Fibroblast of lung (primary cell): ENCODE measurements at regions not wholly inside any gene's neighbourhood (a gene's known extent, or its start where the extent isn't known, plus 50 kb on each side); places are given as distances from the start of the nearest gene placed in this dataset.
A peak's percentile ranks its signal among the peaks of the same experiment; 100 is the strongest.
"Not testable (repeated sequence)": the region's sequence is repeated elsewhere in the genome, so short reads cannot be mapped to it uniquely, and the experiment has no call there.

Source experiments
- DNase-seq, 2 donors: peaks; one replicate each; pipeline versions ENCODE4 v3.0.0 to v3.0.0-alpha.2; 2010; ENCODE audit warnings: low read depth in 2 of 2
- H2AFZ ChIP-seq: 2 replicates; pipeline ENCODE4 v1.5.1; 2012; ENCODE audit warnings: low read length, control low read depth, inconsistent platforms
- H3K27ac ChIP-seq: 2 replicates; pipeline ENCODE4 v1.5.1; 2011; ENCODE audit warnings: low read length, control low read depth; ENCODE audit not compliant: insufficient read depth
- H3K27me3 ChIP-seq: 2 replicates; pipeline ENCODE4 v1.5.1; 2011; ENCODE audit warnings: mild to moderate bottlenecking, low read length; ENCODE audit not compliant: control insufficient read depth, insufficient read depth
- H3K36me3 ChIP-seq: 2 replicates; pipeline ENCODE4 v1.5.1; 2011; ENCODE audit warnings: low read length; ENCODE audit not compliant: control insufficient read depth, insufficient read depth
- H3K4me1 ChIP-seq: 2 replicates; pipeline ENCODE4 v1.5.1; 2011; ENCODE audit warnings: low read length; ENCODE audit not compliant: control insufficient read depth, insufficient read depth; ENCODE audit errors: extremely low read depth
- H3K4me2 ChIP-seq: 2 replicates; pipeline ENCODE4 v1.5.1; 2011; ENCODE audit warnings: low read length, control low read depth; ENCODE audit not compliant: insufficient read depth; ENCODE audit errors: extremely low read depth
- H3K4me3 ChIP-seq, 4 experiments: fragments of 200-600 bp in 1 of 4; sonication (generic) in 1 of 4; replicated peaks in 1 of 4; 2 replicates each; pipeline ENCODE4 v1.5.1; 2011 to 2016; ENCODE audit warnings: low read length in 4 of 4, low read depth in 3 of 4, mild to moderate bottlenecking in 3 of 4, control low read depth in 2 of 4, inconsistent platforms in 1 of 4, mixed read lengths in 1 of 4; ENCODE audit not compliant: insufficient read depth in 1 of 4; ENCODE audit errors: control extremely low read depth in 1 of 4
- H3K79me2 ChIP-seq: 2 replicates; pipeline ENCODE4 v1.5.1; 2012; ENCODE audit warnings: mild to moderate bottlenecking, low read length, inconsistent platforms; ENCODE audit not compliant: control insufficient read depth, insufficient read depth
- H3K9ac ChIP-seq: 2 replicates; pipeline ENCODE4 v1.5.1; 2011; ENCODE audit warnings: mild to moderate bottlenecking, low read length, control low read depth; ENCODE audit not compliant: insufficient read depth
- H3K9me3 ChIP-seq: 2 replicates; pipeline ENCODE4 v1.5.1; 2012; ENCODE audit warnings: low read depth, low read length; ENCODE audit not compliant: control insufficient read depth, insufficient read depth
- H4K20me1 ChIP-seq: 2 replicates; pipeline ENCODE4 v1.5.1; 2011; ENCODE audit warnings: low read length; ENCODE audit not compliant: control insufficient read depth, insufficient read depth; ENCODE audit errors: extremely low read depth
- EZH2 ChIP-seq: IDR thresholded peaks from 2 replicates; pipeline ENCODE4 v1.5.1; 2012; ENCODE audit warnings: low read length, control low read depth, mild to moderate bottlenecking; ENCODE audit errors: missing control alignments
- TF ChIP-seq, protein P1 (sequence below), 2 donors: IDR thresholded peaks in 1 of 2; conservative IDR thresholded peaks in 1 of 2; 1 replicate in 1 of 2; 2 replicates in 1 of 2; pipeline ENCODE4 v1.5.1; 2011 to 2012; ENCODE audit warnings: low read length in 2 of 2, control low read depth in 1 of 2, inconsistent platforms in 1 of 2, low read depth in 1 of 2, mild to moderate bottlenecking in 1 of 2

GRCh38 chrX:138794246-138794645 is 82.7 kb upstream of the FGF13 start:
- Histone ChIP-seq H3K27me3 (no peaks in the 10 kb centered on the region), H2AFZ (no peak overlapping the region), H4K20me1 (no peaks in the 10 kb centered on the region), H3K9me3 (no peaks in the 10 kb centered on the region), H3K27ac (no peak overlapping the region), H3K36me3 (no peaks in the 10 kb centered on the region), H3K9ac (no peak overlapping the region), H3K79me2 (no peaks in the 10 kb centered on the region), H3K4me1 (no peaks in the 10 kb centered on the region), H3K4me3 (no peak overlapping the region), H3K4me2 (no peak overlapping the region)
- DNase-seq, result no peak
- TF ChIP-seq EZH2, result no peak
- TF ChIP-seq, protein P1, sequence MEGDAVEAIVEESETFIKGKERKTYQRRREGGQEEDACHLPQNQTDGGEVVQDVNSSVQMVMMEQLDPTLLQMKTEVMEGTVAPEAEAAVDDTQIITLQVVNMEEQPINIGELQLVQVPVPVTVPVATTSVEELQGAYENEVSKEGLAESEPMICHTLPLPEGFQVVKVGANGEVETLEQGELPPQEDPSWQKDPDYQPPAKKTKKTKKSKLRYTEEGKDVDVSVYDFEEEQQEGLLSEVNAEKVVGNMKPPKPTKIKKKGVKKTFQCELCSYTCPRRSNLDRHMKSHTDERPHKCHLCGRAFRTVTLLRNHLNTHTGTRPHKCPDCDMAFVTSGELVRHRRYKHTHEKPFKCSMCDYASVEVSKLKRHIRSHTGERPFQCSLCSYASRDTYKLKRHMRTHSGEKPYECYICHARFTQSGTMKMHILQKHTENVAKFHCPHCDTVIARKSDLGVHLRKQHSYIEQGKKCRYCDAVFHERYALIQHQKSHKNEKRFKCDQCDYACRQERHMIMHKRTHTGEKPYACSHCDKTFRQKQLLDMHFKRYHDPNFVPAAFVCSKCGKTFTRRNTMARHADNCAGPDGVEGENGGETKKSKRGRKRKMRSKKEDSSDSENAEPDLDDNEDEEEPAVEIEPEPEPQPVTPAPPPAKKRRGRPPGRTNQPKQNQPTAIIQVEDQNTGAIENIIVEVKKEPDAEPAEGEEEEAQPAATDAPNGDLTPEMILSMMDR (conservative IDR thresholded peaks at IDR 0.05 in 1 of 2, IDR thresholded peaks at IDR 0.05 in 1 of 2; ENCODE audit: low read depth in 1 of 2, low read length in 2 of 2), result no peak

DNA sequence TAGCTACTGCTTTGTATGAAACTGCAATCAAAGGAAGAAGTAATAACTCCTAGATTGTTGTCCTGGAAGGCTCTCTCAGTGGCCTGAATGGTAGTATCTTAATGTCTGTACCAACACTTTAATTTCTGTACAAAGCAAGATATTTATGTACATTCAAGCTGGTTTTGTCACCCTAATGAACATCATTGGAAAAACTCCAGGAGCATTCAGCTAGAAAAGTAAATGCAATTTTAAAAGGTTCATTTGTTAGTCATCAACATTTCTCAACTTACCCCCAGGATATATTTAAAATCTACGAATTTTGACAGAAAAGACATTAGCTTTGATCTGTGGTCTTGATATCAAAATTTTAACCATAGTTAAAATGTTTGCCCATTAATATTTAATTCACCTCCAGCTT is 80.0 kb upstream of the FGF13 start:
- Histone ChIP-seq H3K4me1 (no peaks in the 10 kb centered on the region), H3K79me2 (no peaks in the 10 kb centered on the region), H3K27me3 (no peaks in the 10 kb centered on the region), H3K36me3 (no peaks in the 10 kb centered on the region), H3K9ac (no peak overlapping the region), H3K4me3 (no peak overlapping the region), H3K27ac (no peak overlapping the region), H4K20me1 (no peaks in the 10 kb centered on the region), H2AFZ (no peak overlapping the region), H3K9me3 (no peaks in the 10 kb centered on the region), H3K4me2 (no peak overlapping the region)
- peak in 1 of 2 donors; percentile 34 for DNase-seq
- TF ChIP-seq EZH2, result no peak
- TF ChIP-seq, protein P1 (conservative IDR thresholded peaks at IDR 0.05 in 1 of 2, IDR thresholded peaks at IDR 0.05 in 1 of 2; ENCODE audit: low read depth in 1 of 2, low read length in 2 of 2), result no peak

DNA sequence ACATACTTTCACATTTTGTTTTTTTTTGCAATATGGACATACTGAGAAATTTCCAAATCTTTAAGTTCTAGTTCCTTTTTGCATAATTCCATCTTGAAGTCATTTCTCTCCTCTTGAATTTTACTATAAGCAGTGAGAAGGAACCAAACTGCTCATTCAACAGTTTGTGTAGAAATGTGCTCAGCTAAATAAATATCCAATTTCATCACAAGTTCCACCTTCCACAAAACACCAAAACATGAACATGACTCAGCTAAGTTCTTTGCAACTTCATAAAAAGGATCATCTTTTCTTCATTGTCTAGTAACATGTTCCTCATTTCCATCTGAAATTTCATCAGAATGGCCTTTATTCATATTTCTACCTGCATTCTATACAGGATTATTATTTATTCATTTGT is 77.3 kb upstream of the FGF13 start:
- no peak for TF ChIP-seq EZH2
- TF ChIP-seq, protein P1 (conservative IDR thresholded peaks at IDR 0.05 in 1 of 2, IDR thresholded peaks at IDR 0.05 in 1 of 2; ENCODE audit: low read depth in 1 of 2, low read length in 2 of 2), result no peak
- H3K36me3 ChIP-seq, result no peaks in the 10 kb centered on the region
- DNase-seq, result no peak

DNA sequence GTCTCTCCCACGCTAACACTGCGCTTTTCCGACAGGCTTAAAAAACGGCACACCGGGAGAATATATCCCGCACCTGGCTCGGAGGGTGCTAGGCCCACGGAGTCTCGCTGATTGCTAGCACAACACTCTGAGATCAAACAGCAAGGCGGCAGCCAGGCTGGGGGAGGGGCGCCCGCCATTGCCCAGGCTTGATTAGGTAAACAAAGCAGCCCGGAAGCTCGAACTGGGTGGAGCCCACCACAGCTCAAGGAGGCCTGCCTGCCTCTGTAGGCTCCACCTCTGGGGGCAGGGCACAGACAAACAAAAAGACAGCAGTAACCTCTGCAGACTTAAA is 67.0 kb upstream of the FGF13 start:
- H3K4me2 ChIP-seq, H3K9me3 ChIP-seq, H3K27me3 ChIP-seq, H3K79me2 ChIP-seq, H3K4me3 ChIP-seq, H3K4me1 ChIP-seq, H3K36me3 ChIP-seq, H3K9ac ChIP-seq, H2AFZ ChIP-seq, H4K20me1 ChIP-seq, DNase-seq, H3K27ac ChIP-seq: not testable (repeated sequence)

More for the DNA sequence above, 77.3 kb upstream of the FGF13 start:
- no peak overlapping the region for H3K4me2 ChIP-seq
- H3K4me1 ChIP-seq, result no peaks in the 10 kb centered on the region
- no peaks in the 10 kb centered on the region for H3K27me3 ChIP-seq
- no peak overlapping the region for H3K9ac ChIP-seq
- no peaks in the 10 kb centered on the region for H3K9me3 ChIP-seq
- H2AFZ ChIP-seq, result no peak overlapping the region
- no peak overlapping the region for H3K4me3 ChIP-seq
- no peak overlapping the region for H3K27ac ChIP-seq
- H3K79me2 ChIP-seq, result no peaks in the 10 kb centered on the region
- H4K20me1 ChIP-seq, result no peaks in the 10 kb centered on the region

DNA sequence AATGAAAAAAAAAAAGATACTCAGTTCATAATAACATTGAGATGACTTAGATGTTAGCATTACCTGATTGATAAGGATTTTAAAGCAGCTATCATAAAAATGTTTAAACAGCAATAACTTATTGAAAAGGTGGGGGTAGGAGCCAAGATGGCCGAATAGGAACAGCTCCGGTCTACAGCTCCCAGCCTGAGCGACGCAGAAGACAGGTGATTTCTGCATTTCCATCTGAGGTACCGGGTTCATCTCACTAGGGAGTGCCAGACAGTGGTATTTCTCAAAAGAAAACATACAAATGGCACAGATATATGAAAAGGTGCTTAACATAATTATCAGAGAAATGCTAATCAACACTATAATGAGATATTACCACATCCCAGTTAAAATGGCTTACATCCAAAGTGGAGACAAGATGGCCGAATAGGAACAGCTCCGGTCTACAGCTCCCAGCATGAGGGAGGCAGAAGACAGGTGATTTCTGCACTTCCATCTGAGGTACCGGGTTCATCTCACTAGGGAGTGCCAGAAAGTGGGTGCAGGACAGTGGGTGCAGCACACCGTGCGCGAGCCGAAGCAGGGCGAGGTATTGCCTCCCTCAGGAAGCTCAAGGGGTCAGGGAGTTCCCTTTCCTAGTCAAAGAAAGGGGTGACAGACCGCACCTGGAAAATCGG is 66.5 kb upstream of the FGF13 start:
- not testable (repeated sequence) for H3K9ac ChIP-seq

More for the DNA sequence above, 66.5 kb upstream of the FGF13 start:
- H3K4me1 ChIP-seq, H3K4me3 ChIP-seq, H3K27ac ChIP-seq, H3K9me3 ChIP-seq, DNase-seq, H3K79me2 ChIP-seq, H3K4me2 ChIP-seq, H4K20me1 ChIP-seq, H2AFZ ChIP-seq, H3K27me3 ChIP-seq, H3K36me3 ChIP-seq: not testable (repeated sequence)
